Uterus (tissue), 3 donors: ENCODE measurements at regions not wholly inside any gene's neighbourhood (a gene's known extent, or its start where the extent isn't known, plus 50 kb on each side); places are given as distances from the start of the nearest gene placed in this dataset.

ENCODE experiments used
- DNase-seq, 2 donors: peaks; one replicate each; pipeline ENCODE4 v3.0.0-alpha.2; 2019 to 2020
- H3K27ac ChIP-seq, 2 donors: fragments of 200-600 bp; sonication (generic); 1 replicate in 1 of 2; 2 replicates in 1 of 2; pipeline ENCODE4 v1.5.1; 2016 to 2018
- H3K27me3 ChIP-seq, 2 donors: fragments of 200-600 bp; sonication (generic); one replicate each; pipeline ENCODE4 v1.5.1; 2018 to 2019; ENCODE audit warnings: control low read depth in 1 of 2
- H3K36me3 ChIP-seq, 2 donors: fragments of 200-600 bp; sonication (generic); one replicate each; pipeline ENCODE4 v1.5.1; 2019; ENCODE audit warnings: control low read depth in 1 of 2
- H3K4me1 ChIP-seq, 2 donors: fragments of 200-600 bp; sonication (generic); one replicate each; pipeline ENCODE4 v1.5.1; 2018 to 2019; ENCODE audit warnings: control low read depth in 1 of 2
- H3K4me3 ChIP-seq, 2 donors: fragments of 200-600 bp; sonication (generic); 1 replicate in 1 of 2; 2 replicates in 1 of 2; pipeline ENCODE4 v1.5.1; 2018 to 2019; ENCODE audit warnings: mild to moderate bottlenecking in 1 of 2
- H3K9me3 ChIP-seq, 2 donors: fragments of 200-600 bp; sonication (generic); one replicate each; pipeline ENCODE4 v1.5.1; 2019; ENCODE audit warnings: control low read depth in 1 of 2
- POLR2A ChIP-seq, 2 donors: fragments of 450-650 bp; IDR thresholded peaks; one replicate each; pipeline ENCODE4 v1.6.1; 2016; ENCODE audit warnings: antibody characterized with exemption in 2 of 2, mild to moderate bottlenecking in 1 of 2, moderate library complexity in 1 of 2
- intact Hi-C: fragments of 100-400 bp; cut with DNase I; formaldehyde crosslinking; loops from one replicate; pipeline ENCODE4 v1.15.1; 2023; ENCODE audit warnings: low total_unique reads
- TF ChIP-seq, protein P1 (sequence below), 4 experiments: fragments of 200-600 bp in 2 of 4; fragments of 450-650 bp in 2 of 4; sonication (generic) in 2 of 4; IDR thresholded peaks; one replicate each; pipeline ENCODE4 v1.5.1; 2016 to 2019; ENCODE audit warnings: antibody characterized with exemption in 4 of 4, mild to moderate bottlenecking in 2 of 4, moderate library complexity in 1 of 4
- donor health status: DM: yes; HTN: yes; CAD: no.

DNA sequence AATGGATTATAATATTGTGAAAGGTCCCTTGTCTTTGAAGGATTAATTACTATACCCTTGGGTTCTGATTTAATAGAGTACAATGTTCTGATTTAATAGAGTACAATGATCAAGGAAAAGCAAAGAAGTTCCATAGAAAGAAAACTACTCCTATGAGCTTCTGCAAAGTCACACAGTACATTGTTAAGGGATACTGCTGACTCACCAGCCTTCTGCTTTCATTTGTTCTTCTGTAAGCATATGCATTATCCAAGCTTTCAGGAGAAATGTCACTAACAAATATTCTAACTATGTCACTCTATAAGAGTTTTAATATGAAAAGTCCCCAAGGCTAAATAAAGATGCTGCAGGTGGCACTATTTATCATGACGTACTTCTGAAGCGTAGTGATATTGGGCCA, 396.7 kb downstream of the RFC3 start:
- intact Hi-C loops = no loop called here
- Histone ChIP-seq H3K27me3 (no peaks in the 10 kb centered on the region), H3K36me3 (no peaks in the 10 kb centered on the region), H3K4me3 (no peak overlapping the region), H3K27ac (no peak overlapping the region), H3K4me1 (no peaks in the 10 kb centered on the region), H3K9me3 (no peaks in the 10 kb centered on the region)
- TF ChIP-seq, protein P1, sequence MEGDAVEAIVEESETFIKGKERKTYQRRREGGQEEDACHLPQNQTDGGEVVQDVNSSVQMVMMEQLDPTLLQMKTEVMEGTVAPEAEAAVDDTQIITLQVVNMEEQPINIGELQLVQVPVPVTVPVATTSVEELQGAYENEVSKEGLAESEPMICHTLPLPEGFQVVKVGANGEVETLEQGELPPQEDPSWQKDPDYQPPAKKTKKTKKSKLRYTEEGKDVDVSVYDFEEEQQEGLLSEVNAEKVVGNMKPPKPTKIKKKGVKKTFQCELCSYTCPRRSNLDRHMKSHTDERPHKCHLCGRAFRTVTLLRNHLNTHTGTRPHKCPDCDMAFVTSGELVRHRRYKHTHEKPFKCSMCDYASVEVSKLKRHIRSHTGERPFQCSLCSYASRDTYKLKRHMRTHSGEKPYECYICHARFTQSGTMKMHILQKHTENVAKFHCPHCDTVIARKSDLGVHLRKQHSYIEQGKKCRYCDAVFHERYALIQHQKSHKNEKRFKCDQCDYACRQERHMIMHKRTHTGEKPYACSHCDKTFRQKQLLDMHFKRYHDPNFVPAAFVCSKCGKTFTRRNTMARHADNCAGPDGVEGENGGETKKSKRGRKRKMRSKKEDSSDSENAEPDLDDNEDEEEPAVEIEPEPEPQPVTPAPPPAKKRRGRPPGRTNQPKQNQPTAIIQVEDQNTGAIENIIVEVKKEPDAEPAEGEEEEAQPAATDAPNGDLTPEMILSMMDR (IDR thresholded peaks at IDR 0.05) = no peak
- no peak for TF ChIP-seq POLR2A (IDR thresholded peaks at IDR 0.05)
- no peak for DNase-seq

- H3K27me3 ChIP-seq = no peaks in the 10 kb centered on the region
- H3K27ac ChIP-seq = no peak overlapping the region
- H3K36me3 ChIP-seq = no peaks in the 10 kb centered on the region
- intact Hi-C loops = no loop called here
- H3K4me3 ChIP-seq = no peak overlapping the region
- TF ChIP-seq, protein P1 (IDR thresholded peaks at IDR 0.05) = no peak
- no peak for TF ChIP-seq POLR2A (IDR thresholded peaks at IDR 0.05)
- DNase-seq = no peak
- no peaks in the 10 kb centered on the region for H3K9me3 ChIP-seq
- no peaks in the 10 kb centered on the region for H3K4me1 ChIP-seq
Observed at GRCh38 chr13:34216256-34216655, 398.3 kb downstream of the RFC3 start.

- Histone ChIP-seq H3K27me3 (no peaks in the 10 kb centered on the region), H3K4me1 (no peaks in the 10 kb centered on the region), H3K9me3 (no peaks in the 10 kb centered on the region), H3K27ac (no peak overlapping the region), H3K36me3 (no peaks in the 10 kb centered on the region), H3K4me3 (no peak overlapping the region)
- TF ChIP-seq, protein P1 (IDR thresholded peaks at IDR 0.05) = no peak
- TF ChIP-seq POLR2A (IDR thresholded peaks at IDR 0.05) = no peak
- DNase-seq = no peak
- intact Hi-C loops = no loop called here
Observed at GRCh38 chr13:34217343-34218025, 399.5 kb downstream of the RFC3 start.

GRCh38 chr13:34223984-34224383, 406.0 kb downstream of the RFC3 start:
- TF ChIP-seq, protein P1 (IDR thresholded peaks at IDR 0.05) = no peak
- TF ChIP-seq POLR2A (IDR thresholded peaks at IDR 0.05) = no peak
- no peaks in the 10 kb centered on the region for H3K27me3 ChIP-seq
- H3K4me3 ChIP-seq = no peak overlapping the region
- peaks cover 0 to 14% of the 10 kb centered on the region in 2 donors for H3K9me3 ChIP-seq
- no peak for DNase-seq
- H3K4me1 ChIP-seq = no peaks in the 10 kb centered on the region
- H3K27ac ChIP-seq = no peak overlapping the region
- H3K36me3 ChIP-seq = no peaks in the 10 kb centered on the region
- intact Hi-C loops = no loop called here

- no peak for DNase-seq
- intact Hi-C loops = no loop called here
- TF ChIP-seq, protein P1 (IDR thresholded peaks at IDR 0.05) = no peak
- no peak for TF ChIP-seq POLR2A (IDR thresholded peaks at IDR 0.05)
Observed at GRCh38 chr13:34224877-34225276, 406.9 kb downstream of the RFC3 start.

More at GRCh38 chr13:34224877-34225276, 406.9 kb downstream of the RFC3 start:
- Histone ChIP-seq H3K27me3 (no peaks in the 10 kb centered on the region), H3K27ac (no peak overlapping the region), H3K4me3 (no peak overlapping the region), H3K36me3 (no peaks in the 10 kb centered on the region), H3K9me3 (peaks cover 0 to 17% of the 10 kb centered on the region in 2 donors), H3K4me1 (no peaks in the 10 kb centered on the region)
